Urothelium cell line (cell line): ENCODE measurements at regions not wholly inside any gene's neighbourhood (a gene's known extent, or its start where the extent isn't known, plus 50 kb on each side); places are given as distances from the start of the nearest gene placed in this dataset.
"Not testable (repeated sequence)": the region's sequence is repeated elsewhere in the genome, so short reads cannot be mapped to it uniquely, and the experiment has no call there.

Experiments used
- DNase-seq: peaks from one replicate; pipeline ENCODE4 v3.0.0; 2011; ENCODE audit warnings: low spot score, mixed read lengths
- FAIRE-seq: peaks from 2 replicates; lab custom pipeline; 2011; peaks lifted over from hg19 to GRCh38; lab: Jason Lieb, UNC

- not testable (repeated sequence) for FAIRE-seq, DNase-seq
Observed at GRCh38 chrX:63000196-63000595, 350.9 kb downstream of the SPIN4 start.
